ENCODE measurements at regions not wholly inside any gene's neighbourhood (a gene's known extent, or its start where the extent isn't known, plus 50 kb on each side); places are given as distances from the start of the nearest gene placed in this dataset.

GRCh38 chr1:81693316-81693715 lies 107.4 kb upstream of the ADGRL2 start:
- no peak for TF ChIP-seq EZH2 (IDR thresholded peaks at IDR 0.05; ENCODE audit: insufficient read depth, poor library complexity, severe bottlenecking)
- TF ChIP-seq EZH2phosphoT487 (IDR thresholded peaks at IDR 0.05; ENCODE audit: insufficient read depth, low read depth): no peak

Data from GM23248 (cell line).